Cardiac muscle cell (in vitro differentiated cells and primary cell): ENCODE measurements at regions not wholly inside any gene's neighbourhood (a gene's known extent, or its start where the extent isn't known, plus 50 kb on each side); places are given as distances from the start of the nearest gene placed in this dataset.

Experiments
- DNase-seq, 2 donors: peaks; one replicate each; pipeline versions ENCODE4 v3.0.0 to v3.0.0-alpha.2; 2010 to 2017; ENCODE audit warnings: low read depth in 1 of 2, low spot score in 1 of 2
- H3K27ac ChIP-seq: fragments of 200-600 bp; sonication (generic); 2 replicates; pipeline ENCODE4 v1.5.1; 2016
- H3K27me3 ChIP-seq: fragments of 200-600 bp; sonication (generic); 2 replicates; pipeline ENCODE4 v1.6.0; 2016; ENCODE audit warnings: control low read depth
- H3K36me3 ChIP-seq: fragments of 200-600 bp; sonication (generic); 2 replicates; pipeline ENCODE4 v1.5.1; 2016; ENCODE audit warnings: control low read depth
- H3K4me1 ChIP-seq: fragments of 200-600 bp; sonication (generic); 2 replicates; pipeline ENCODE4 v1.8.1; 2017; ENCODE audit warnings: low read depth, mild to moderate bottlenecking, mixed run types
- H3K4me3 ChIP-seq: fragments of 200-600 bp; sonication (generic); 2 replicates; pipeline ENCODE4 v1.5.1; 2016; ENCODE audit warnings: mild to moderate bottlenecking
- H3K9me3 ChIP-seq: fragments of 200-600 bp; sonication (generic); 2 replicates; pipeline ENCODE4 v1.5.1; 2017; ENCODE audit warnings: low read depth, mild to moderate bottlenecking, control low read depth
- TF ChIP-seq, protein P1 (sequence below): IDR thresholded peaks from 2 replicates; pipeline ENCODE4 v1.5.1; 2012; ENCODE audit warnings: low read depth, mild to moderate bottlenecking, low read length

DNA sequence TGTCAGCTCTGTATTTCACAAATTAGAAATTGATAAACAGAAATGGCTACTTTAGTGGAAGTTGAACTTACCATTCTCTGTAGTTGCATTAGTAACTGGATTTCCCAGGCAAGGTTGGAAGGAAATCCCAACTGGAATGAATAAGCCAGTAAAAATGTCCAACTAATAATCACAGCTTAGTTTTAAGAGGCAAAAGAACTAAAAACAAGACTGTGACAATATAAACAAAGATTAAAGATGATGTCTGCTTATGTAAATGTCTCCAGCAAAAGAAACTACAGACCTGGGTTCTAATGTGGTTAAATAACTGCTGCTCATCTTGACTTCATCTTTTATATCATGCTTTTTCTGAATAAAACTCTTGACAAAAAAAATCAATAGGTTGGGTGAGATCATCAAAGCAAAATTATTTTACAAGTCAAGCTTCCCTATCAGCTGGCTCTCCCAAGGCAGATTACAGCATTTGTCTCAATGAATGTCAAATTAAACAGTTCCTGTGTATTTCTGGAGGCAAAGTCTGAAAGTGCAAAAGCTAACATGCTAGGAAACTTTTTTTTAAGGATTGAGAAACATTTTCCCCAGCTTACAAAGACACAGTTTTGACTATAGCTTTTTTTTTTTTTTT, 62.3 kb upstream of the HMHB1 start:
- Histone ChIP-seq H3K27me3 (no peaks in the 10 kb centered on the region), H3K4me3 (no peak overlapping the region), H3K4me1 (no peaks in the 10 kb centered on the region), H3K9me3 (no peaks in the 10 kb centered on the region), H3K27ac (no peak overlapping the region), H3K36me3 (no peaks in the 10 kb centered on the region)
- DNase-seq: no peak
- TF ChIP-seq, protein P1, sequence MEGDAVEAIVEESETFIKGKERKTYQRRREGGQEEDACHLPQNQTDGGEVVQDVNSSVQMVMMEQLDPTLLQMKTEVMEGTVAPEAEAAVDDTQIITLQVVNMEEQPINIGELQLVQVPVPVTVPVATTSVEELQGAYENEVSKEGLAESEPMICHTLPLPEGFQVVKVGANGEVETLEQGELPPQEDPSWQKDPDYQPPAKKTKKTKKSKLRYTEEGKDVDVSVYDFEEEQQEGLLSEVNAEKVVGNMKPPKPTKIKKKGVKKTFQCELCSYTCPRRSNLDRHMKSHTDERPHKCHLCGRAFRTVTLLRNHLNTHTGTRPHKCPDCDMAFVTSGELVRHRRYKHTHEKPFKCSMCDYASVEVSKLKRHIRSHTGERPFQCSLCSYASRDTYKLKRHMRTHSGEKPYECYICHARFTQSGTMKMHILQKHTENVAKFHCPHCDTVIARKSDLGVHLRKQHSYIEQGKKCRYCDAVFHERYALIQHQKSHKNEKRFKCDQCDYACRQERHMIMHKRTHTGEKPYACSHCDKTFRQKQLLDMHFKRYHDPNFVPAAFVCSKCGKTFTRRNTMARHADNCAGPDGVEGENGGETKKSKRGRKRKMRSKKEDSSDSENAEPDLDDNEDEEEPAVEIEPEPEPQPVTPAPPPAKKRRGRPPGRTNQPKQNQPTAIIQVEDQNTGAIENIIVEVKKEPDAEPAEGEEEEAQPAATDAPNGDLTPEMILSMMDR: no peak

DNA sequence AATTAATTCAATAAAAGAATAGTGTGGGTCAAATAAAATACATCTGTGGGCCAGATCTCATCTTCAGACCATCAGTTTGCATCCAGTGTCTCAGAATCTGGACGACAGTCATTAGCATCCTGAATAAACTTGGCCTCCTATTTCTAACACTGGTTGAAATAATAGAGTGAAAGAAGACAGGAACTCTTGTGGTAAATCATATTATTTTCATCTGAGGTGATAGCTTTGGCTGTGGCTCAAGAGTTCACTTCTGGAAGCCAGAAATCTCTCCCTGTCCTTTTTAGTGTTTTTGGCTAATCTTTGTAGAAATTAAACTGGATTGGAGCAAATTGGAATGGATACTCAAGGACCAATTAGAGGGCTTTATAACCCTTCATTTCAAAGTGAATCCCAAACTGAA, 63.4 kb upstream of the HMHB1 start:
- no peak for DNase-seq
- Histone ChIP-seq H3K4me3 (no peak overlapping the region), H3K27me3 (no peaks in the 10 kb centered on the region), H3K4me1 (no peaks in the 10 kb centered on the region), H3K27ac (no peak overlapping the region), H3K36me3 (no peaks in the 10 kb centered on the region), H3K9me3 (no peaks in the 10 kb centered on the region)
- TF ChIP-seq, protein P1: no peak

DNA sequence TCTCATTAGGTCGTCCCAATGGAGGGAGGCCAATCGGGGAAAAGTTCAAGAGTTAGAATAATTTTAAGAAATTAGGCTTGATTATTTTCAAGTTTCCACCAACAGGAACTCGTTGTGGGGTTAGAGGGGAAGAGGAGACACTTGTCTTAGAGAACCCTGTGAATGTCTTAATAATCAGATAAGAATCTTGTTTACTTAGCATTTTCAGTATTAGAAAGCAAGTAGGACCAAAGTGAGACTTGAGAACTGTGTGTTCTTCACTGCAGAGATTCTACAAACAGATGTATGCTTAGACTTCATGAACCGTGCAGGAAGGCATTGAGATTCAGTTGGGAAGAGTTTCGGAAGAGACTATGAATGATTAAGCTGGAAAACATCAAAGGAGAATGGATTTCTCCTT, 69.0 kb upstream of the HMHB1 start:
- no peak overlapping the region for H3K4me3 ChIP-seq
- no peaks in the 10 kb centered on the region for H3K4me1 ChIP-seq
- H3K36me3 ChIP-seq: no peaks in the 10 kb centered on the region
- TF ChIP-seq, protein P1: no peak
- no peak overlapping the region for H3K27ac ChIP-seq
- DNase-seq: no peak
- H3K27me3 ChIP-seq: no peaks in the 10 kb centered on the region
- no peaks in the 10 kb centered on the region for H3K9me3 ChIP-seq

DNA sequence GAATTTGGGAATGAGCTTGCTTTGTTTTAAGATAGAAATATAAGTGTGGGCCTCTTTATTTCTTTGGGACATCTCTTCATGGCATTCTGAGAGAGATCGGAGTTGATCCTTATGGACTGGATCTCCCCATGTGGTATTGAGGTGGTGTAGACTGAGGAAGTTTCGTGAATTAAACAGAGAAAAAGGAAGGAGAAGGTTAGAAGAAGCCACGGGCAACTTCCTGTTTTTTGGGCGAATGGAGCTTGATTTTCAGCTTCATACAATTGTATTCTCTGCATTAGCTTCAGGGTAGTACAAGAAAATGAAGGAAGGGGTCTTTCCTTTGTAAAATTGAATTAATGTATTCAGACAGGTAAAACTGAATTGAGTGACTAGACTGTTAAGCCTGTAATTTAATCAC, 70.5 kb upstream of the HMHB1 start:
- H3K36me3 ChIP-seq: no peaks in the 10 kb centered on the region
- no peak for DNase-seq
- H3K9me3 ChIP-seq: no peaks in the 10 kb centered on the region
- no peaks in the 10 kb centered on the region for H3K4me1 ChIP-seq
- no peak overlapping the region for H3K4me3 ChIP-seq
- H3K27me3 ChIP-seq: no peaks in the 10 kb centered on the region
- H3K27ac ChIP-seq: no peak overlapping the region
- TF ChIP-seq, protein P1: no peak

DNA sequence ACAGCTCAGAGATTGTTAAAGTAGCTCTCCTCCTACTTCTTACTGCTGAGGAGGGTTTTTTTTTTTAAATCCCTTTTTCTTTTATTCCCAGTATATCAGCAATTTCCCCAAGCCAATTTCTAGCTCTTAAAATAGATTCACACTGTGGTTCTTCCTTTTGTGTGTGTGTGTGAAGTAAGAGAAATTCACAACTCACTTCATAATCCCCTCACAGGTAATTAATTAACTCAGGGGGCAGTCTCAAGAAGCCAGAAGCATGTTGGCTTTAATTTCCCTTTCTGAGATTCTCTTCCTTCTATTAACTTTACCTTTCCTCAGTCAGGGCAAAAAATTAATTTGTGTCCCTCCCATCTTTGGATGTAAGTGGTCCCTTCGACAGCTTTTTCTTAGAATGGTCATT, 71.0 kb upstream of the HMHB1 start:
- Histone ChIP-seq H3K36me3 (no peaks in the 10 kb centered on the region), H3K27me3 (no peaks in the 10 kb centered on the region), H3K4me3 (no peak overlapping the region), H3K4me1 (no peaks in the 10 kb centered on the region), H3K9me3 (no peaks in the 10 kb centered on the region), H3K27ac (no peak overlapping the region)
- DNase-seq: no peak
- TF ChIP-seq, protein P1: no peak

DNA sequence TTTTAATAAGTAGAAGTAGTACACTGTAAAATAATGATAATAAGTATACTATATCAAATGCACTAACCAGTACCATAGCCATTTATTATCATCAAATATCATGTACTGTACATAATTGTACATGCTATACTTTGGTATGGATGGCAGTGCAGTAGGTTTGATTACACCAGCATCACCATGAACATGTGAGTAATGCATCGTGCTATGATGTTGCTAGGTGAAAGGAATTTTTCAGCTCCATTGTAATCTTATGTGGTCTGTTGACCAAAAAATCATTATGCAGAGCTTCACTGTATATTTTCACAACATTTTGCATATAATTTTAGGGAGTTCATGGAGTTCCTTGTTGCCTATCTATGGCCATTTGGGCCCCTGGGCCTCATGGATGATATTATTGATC, 72.2 kb upstream of the HMHB1 start:
- no peak for DNase-seq
- Histone ChIP-seq H3K27me3 (no peaks in the 10 kb centered on the region), H3K4me1 (no peaks in the 10 kb centered on the region), H3K27ac (no peak overlapping the region), H3K9me3 (no peaks in the 10 kb centered on the region), H3K4me3 (no peak overlapping the region), H3K36me3 (no peaks in the 10 kb centered on the region)
- TF ChIP-seq, protein P1: no peak
